ENCODE measurements at regions not wholly inside any gene's neighbourhood (a gene's known extent, or its start where the extent isn't known, plus 50 kb on each side); places are given as distances from the start of the nearest gene placed in this dataset.

DNA sequence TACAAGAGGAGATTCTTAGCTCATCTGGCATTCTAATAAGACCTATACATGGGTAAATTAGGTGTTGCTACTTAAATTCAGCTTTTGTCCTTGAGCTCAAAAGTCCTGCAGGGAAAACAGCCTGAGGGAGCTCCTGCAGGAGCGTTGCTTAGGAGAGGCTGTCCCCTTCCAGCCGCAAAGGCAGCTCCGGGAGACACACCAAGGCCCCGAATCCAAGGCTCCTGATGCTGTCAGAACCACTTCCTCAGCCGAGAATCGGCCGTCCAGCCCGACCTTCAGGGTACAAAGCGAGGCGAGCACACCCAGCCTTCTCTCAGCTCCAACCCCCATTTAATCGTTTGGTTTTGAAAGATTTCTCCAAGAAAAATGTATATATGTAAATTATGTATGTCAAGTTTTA lies 87.0 kb downstream of the DACT2 start:
- Histone ChIP-seq H3K9me2 (ENCODE audit: insufficient read depth, low read length) (no peaks in the 10 kb centered on the region), H3K4me1 (ENCODE audit: insufficient read depth, low read length, poor library complexity, severe bottlenecking) (no peaks in the 10 kb centered on the region), H3K4me3 (ENCODE audit: low read depth, low read length, poor library complexity, severe bottlenecking) (no peak overlapping the region), H3K27ac (ENCODE audit: low read depth, low read length, poor library complexity, severe bottlenecking) (no peak overlapping the region), H3K9me3 (ENCODE audit: low read length) (no peaks in the 10 kb centered on the region), H3K79me2 (ENCODE audit: insufficient read depth, low read depth, low read length) (no peaks in the 10 kb centered on the region), H3K4me2 (ENCODE audit: low read length) (no peak overlapping the region), H4K20me1 (ENCODE audit: insufficient read depth, low read length) (no peaks in the 10 kb centered on the region), H2AFZ (ENCODE audit: low read length) (no peak overlapping the region), H3K36me3 (ENCODE audit: insufficient read depth, low read length) (no peaks in the 10 kb centered on the region)
- no TSS peak for BruUV-seq (replicated peaks)
- intact Hi-C loops (cut with micrococcal nuclease; ENCODE audit: unreplicated experiment), result no loop called here
- ChIA-PET CTCF (ENCODE audit: unreplicated experiment) (no interaction called here), POLR2A (no interaction called here)
- DNase-seq (ENCODE audit: low spot score), result no peak
- TF ChIP-seq EZH2phosphoT487 (IDR thresholded peaks at IDR 0.05; ENCODE audit: borderline replicate concordance, low read depth, low read length), result no peak
- TF ChIP-seq CTCF (conservative IDR thresholded peaks at IDR 0.05; ENCODE audit: low read length), result no peak

- Histone ChIP-seq H3K4me1 (ENCODE audit: insufficient read depth, low read length, poor library complexity, severe bottlenecking) (no peaks in the 10 kb centered on the region), H3K36me3 (ENCODE audit: insufficient read depth, low read length) (no peaks in the 10 kb centered on the region), H3K27ac (ENCODE audit: low read depth, low read length, poor library complexity, severe bottlenecking) (no peak overlapping the region), H3K4me2 (ENCODE audit: low read length) (no peak overlapping the region), H3K9me3 (ENCODE audit: low read length) (no peaks in the 10 kb centered on the region), H3K79me2 (ENCODE audit: insufficient read depth, low read depth, low read length) (no peaks in the 10 kb centered on the region), H2AFZ (ENCODE audit: low read length) (no peak overlapping the region), H3K9me2 (ENCODE audit: insufficient read depth, low read length) (no peaks in the 10 kb centered on the region), H3K4me3 (ENCODE audit: low read depth, low read length, poor library complexity, severe bottlenecking) (no peak overlapping the region), H4K20me1 (ENCODE audit: insufficient read depth, low read length) (no peaks in the 10 kb centered on the region)
- DNase-seq (ENCODE audit: low spot score), result no peak
- no TSS peak for BruUV-seq (replicated peaks)
- ChIA-PET CTCF (ENCODE audit: unreplicated experiment) (no interaction called here), POLR2A (no interaction called here)
- TF ChIP-seq EZH2phosphoT487 (IDR thresholded peaks at IDR 0.05; ENCODE audit: borderline replicate concordance, low read depth, low read length), result no peak
- no peak for TF ChIP-seq CTCF (conservative IDR thresholded peaks at IDR 0.05; ENCODE audit: low read length)
- intact Hi-C loops (cut with micrococcal nuclease; ENCODE audit: unreplicated experiment), result no loop called here
These were observed 87.5 kb downstream of the DACT2 start for GRCh38 chr6:168232062-168232461.

- TF ChIP-seq CTCF (conservative IDR thresholded peaks at IDR 0.05; ENCODE audit: low read length), result no peak
- no peaks in the 10 kb centered on the region for H3K36me3 ChIP-seq (ENCODE audit: insufficient read depth, low read length)
- no peaks in the 10 kb centered on the region for H3K79me2 ChIP-seq (ENCODE audit: insufficient read depth, low read depth, low read length)
- H3K4me3 ChIP-seq (ENCODE audit: low read depth, low read length, poor library complexity, severe bottlenecking), result no peak overlapping the region
- no peaks in the 10 kb centered on the region for H3K9me2 ChIP-seq (ENCODE audit: insufficient read depth, low read length)
- no TSS peak for BruUV-seq (replicated peaks)
- no peaks in the 10 kb centered on the region for H3K9me3 ChIP-seq (ENCODE audit: low read length)
- no peaks in the 10 kb centered on the region for H3K4me1 ChIP-seq (ENCODE audit: insufficient read depth, low read length, poor library complexity, severe bottlenecking)
- no peaks in the 10 kb centered on the region for H4K20me1 ChIP-seq (ENCODE audit: insufficient read depth, low read length)
- no peak overlapping the region for H3K27ac ChIP-seq (ENCODE audit: low read depth, low read length, poor library complexity, severe bottlenecking)
- intact Hi-C loops (cut with micrococcal nuclease; ENCODE audit: unreplicated experiment), result no loop called here
- POLR2A ChIA-PET, result no interaction called here
- no peak overlapping the region for H2AFZ ChIP-seq (ENCODE audit: low read length)
- DNase-seq (ENCODE audit: low spot score), result no peak
- no peak overlapping the region for H3K4me2 ChIP-seq (ENCODE audit: low read length)
- CTCF ChIA-PET (ENCODE audit: unreplicated experiment), result no interaction called here
These were observed 88.1 kb downstream of the DACT2 start for GRCh38 chr6:168231393-168231957.
